ENCODE measurements at regions not wholly inside any gene's neighbourhood (a gene's known extent, or its start where the extent isn't known, plus 50 kb on each side); places are given as distances from the start of the nearest gene placed in this dataset.
"Not testable (repeated sequence)": the region's sequence is repeated elsewhere in the genome, so short reads cannot be mapped to it uniquely, and the experiment has no call there.

- peak; percentile 22 for DNase-seq
These were observed 359.7 kb upstream of the ZNF32 start for GRCh38 chr10:44008270-44008916.

DNA sequence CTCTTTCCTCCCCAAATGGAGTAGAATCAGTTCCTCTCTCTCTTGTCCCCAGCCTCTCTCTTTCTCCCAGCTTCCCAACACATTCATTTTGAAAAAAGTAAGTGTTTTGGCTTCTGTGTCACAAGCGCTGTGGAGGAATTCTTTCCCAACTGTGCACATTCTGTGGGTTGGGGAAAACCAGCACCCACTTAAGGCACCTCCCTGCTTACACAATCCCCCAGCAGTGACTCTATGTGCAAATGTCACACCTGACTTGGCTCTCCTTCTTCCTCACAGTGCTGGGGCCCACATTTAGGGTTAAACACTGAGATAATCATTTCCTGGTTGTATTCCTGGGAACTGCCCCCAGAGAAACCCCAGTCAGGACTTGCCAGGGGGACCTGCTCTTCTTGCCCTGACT is 358.1 kb upstream of the ZNF32 start:
- DNase-seq, result no peak

- DNase-seq, result no peak
These were observed 357.1 kb upstream of the ZNF32 start for GRCh38 chr10:44005788-44006099.

- no peak for DNase-seq
These were observed 356.5 kb upstream of the ZNF32 start for GRCh38 chr10:44004913-44005787.

- DNase-seq, result peak; percentile 36
These were observed 349.5 kb upstream of the ZNF32 start for GRCh38 chr10:43998021-43998809.

DNA sequence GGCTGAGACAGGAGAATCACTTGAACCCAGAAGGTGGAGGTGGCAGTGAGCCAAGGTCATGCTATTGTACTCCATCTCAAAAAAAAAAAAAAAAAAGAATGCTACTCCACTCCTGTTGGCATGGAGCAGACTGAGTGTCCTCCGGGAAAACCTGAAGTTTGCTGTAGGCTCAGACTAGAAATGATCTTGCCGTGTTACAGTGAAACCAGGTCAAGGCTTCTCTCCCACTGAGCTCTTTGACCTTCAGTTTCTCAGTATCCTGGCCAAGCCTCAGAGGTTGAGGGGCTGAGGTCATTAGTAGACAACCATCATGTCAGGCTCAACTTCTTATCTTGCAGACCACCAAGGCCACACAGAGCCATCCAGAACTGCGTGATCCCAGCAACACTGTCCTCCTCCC is 348.6 kb upstream of the ZNF32 start:
- DNase-seq, result no peak

DNA sequence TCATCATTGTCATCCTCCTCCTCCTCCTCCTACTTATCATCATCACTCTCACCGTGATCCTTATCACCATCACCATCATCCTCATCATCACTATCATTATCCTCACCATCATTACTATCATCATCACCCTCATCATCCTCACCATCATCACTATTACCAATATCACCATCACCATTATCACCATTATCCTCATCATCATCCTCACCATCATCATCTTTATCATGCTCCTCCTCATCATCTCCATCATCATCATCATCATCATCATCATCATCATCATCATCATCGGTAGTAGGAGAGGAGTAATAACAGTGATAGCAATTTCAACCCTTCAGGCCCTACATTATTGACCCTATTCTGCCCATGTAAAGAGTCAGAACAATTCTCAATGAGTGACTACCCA is 345.9 kb upstream of the ZNF32 start:
- no peak for DNase-seq

GRCh38 chr10:43992816-43993215 is 344.1 kb upstream of the ZNF32 start:
- not testable (repeated sequence) for DNase-seq

- no peak for DNase-seq
These were observed 337.7 kb upstream of the ZNF32 start for GRCh38 chr10:43986374-43986773.

GRCh38 chr10:43985941-43986340 is 337.3 kb upstream of the ZNF32 start:
- no peak for DNase-seq

GRCh38 chr10:43983856-43984271 is 335.2 kb upstream of the ZNF32 start:
- DNase-seq, result no peak

DNA sequence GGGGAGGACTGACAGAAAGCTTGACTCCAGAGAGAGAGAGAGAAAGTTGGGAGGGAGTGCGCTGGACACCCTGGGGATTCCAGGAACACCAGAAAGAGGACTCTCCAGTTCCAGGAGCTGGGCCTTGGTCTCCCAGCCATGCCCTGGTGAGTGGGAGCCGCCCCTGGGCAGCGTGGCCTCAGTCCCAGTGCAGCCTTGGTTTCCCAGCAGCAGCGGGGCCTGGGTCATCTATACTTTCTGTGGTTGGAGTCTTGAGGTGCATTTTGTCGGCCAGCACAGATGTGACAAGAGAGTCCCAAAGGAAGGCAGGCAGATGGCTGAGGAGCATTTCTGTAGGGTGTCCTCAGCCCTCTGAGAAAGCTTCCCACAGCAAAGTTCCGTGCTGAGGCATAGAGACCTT is 334.7 kb upstream of the ZNF32 start:
- DNase-seq, result no peak

DNA sequence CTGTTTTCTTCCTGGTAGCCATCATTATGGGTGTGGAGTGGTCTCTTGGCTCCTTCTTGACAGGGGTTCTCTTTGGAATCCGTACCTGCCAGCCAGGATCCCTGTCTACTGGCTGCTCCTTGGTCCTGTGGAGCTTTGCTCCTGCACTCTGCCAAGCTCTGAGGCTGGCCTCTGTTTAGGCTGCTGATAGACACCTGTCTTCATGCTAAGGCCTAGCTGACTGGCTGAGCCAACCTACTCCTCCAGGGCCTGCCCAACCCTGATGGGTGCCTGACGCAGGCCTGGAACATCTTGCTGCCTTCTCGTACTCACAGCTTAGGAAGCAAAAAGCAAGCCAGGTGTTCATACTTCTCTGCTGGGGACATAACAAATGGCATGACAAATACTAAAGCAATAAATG is 333.6 kb upstream of the ZNF32 start:
- DNase-seq, result no peak

- DNase-seq, result no peak
These were observed 333.0 kb upstream of the ZNF32 start for GRCh38 chr10:43981696-43982095.

DNA sequence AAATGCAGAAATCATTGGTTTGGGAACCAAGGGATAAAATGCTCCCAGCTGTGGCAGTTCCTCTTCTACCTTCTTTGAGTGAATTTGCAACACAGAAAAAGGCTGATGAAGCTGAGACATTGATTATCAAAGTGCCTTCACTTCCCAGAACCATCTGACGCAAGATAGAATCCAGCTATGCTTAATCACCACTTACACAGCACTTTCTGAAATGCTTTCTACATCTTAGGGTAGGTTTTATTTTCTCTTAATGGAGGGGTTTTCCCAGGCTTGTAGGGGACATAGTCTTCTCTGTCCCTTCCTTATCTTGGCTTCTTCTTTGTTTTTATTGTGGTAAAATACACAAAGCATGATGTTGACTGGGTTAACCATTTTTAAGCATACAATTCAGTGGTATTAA is 332.6 kb upstream of the ZNF32 start:
- DNase-seq, result no peak

DNA sequence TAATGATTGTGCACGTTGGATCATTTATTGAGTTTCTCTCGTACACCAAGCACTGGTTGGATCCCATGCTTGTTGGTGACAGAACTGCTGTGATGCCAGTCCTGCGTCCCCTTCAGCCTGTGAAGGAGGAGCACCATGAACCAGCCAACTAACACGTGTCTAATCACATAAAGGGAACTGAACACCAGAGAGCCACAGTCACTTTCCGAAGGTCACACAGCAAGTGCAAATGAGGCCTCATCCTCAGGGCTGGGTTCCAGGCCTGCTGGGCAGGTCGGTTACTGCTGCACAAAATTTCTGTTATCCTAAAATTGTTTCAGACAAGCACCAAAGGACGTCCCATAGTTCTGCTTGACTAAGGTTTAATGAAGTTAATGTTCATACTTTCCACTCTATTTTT is 332.0 kb upstream of the ZNF32 start:
- no peak for DNase-seq

GRCh38 chr10:43980313-43980712 is 331.6 kb upstream of the ZNF32 start:
- no peak for DNase-seq

GRCh38 chr10:43979551-43979950 is 330.9 kb upstream of the ZNF32 start:
- no peak for DNase-seq

DNA sequence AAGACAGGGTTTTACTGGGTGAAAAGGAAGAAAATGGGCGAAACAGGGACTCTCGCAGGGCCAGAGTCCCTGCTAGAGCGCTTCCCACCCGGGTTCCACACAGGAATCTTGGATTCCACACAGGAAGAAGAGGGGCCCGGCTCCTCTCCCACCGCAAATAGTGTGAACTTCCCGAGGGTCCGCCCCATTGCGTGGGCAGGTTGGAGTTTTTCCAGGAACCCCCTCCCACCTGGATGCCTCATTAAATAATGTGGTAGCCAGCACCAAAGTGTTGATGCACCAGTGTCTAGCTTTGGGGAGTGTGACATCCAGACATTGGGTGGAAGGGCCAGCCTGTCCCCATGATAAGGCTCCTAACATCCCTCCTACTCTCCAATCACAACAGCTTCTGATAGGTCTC is 330.3 kb upstream of the ZNF32 start:
- DNase-seq, result no peak

- no peak for DNase-seq
These were observed 329.4 kb upstream of the ZNF32 start for GRCh38 chr10:43978091-43978490.

GRCh38 chr10:43976292-43976691 is 327.6 kb upstream of the ZNF32 start:
- DNase-seq, result no peak

DNA sequence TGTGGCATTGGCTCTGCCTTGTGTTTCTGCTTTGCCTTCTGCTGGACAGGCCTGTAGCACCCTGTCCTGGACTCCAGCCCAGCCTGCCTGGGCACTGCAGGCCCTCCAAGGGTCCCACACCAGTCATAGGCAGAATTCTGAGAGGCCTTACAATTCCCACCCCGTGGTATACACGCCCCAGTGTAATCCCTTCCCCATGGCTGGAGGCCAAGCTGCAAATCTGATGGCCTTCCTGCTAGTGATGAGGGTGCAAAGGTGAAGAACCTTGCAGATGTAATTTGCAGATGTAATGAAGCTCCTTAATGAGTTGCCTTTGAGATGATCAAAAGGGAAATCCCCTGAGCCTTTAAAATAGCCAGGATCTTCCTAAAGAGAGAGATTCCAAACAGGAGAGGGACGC is 325.1 kb upstream of the ZNF32 start:
- no peak for DNase-seq

Data from renal pelvis (tissue), 1 donor.